Activated naive CD4-positive, alpha-beta T cell treated with anti-CD3 and anti-CD28 coated beads, Interleukin-2, amount 50 U/mL, for 24 hours (primary cell): ENCODE measurements at regions not wholly inside any gene's neighbourhood (a gene's known extent, or its start where the extent isn't known, plus 50 kb on each side); places are given as distances from the start of the nearest gene placed in this dataset.
"Not testable (repeated sequence)": the region's sequence is repeated elsewhere in the genome, so short reads cannot be mapped to it uniquely, and the experiment has no call there.

Source experiments
- H3K27ac Mint-ChIP-seq: one replicate; pipeline ENCODE4 v1.8.0; 2021; ENCODE audit warnings: mild to moderate bottlenecking, mixed read lengths
- H3K27me3 Mint-ChIP-seq: one replicate; pipeline ENCODE4 v1.8.0; 2021; ENCODE audit warnings: mixed read lengths
- H3K36me3 Mint-ChIP-seq: one replicate; pipeline ENCODE4 v1.8.0; 2021; ENCODE audit warnings: mixed read lengths
- H3K4me1 Mint-ChIP-seq: one replicate; pipeline ENCODE4 v1.8.0; 2021; ENCODE audit warnings: mixed read lengths
- H3K4me3 Mint-ChIP-seq: one replicate; pipeline ENCODE4 v1.8.0; 2021; ENCODE audit warnings: mild to moderate bottlenecking, mixed read lengths
- H3K9me3 Mint-ChIP-seq: one replicate; pipeline ENCODE4 v1.8.0; 2021; ENCODE audit warnings: mixed read lengths

- Mint-ChIP-seq H3K9me3 (no peaks in the 10 kb centered on the region), H3K27me3 (peaks cover 5% of the 10 kb centered on the region), H3K36me3 (no peaks in the 10 kb centered on the region), H3K4me3 (no peak overlapping the region), H3K4me1 (no peaks in the 10 kb centered on the region), H3K27ac (no peak overlapping the region)
These were observed 101.0 kb upstream of the PRMT8 start for GRCh38 chr12:3389986-3390385.

DNA sequence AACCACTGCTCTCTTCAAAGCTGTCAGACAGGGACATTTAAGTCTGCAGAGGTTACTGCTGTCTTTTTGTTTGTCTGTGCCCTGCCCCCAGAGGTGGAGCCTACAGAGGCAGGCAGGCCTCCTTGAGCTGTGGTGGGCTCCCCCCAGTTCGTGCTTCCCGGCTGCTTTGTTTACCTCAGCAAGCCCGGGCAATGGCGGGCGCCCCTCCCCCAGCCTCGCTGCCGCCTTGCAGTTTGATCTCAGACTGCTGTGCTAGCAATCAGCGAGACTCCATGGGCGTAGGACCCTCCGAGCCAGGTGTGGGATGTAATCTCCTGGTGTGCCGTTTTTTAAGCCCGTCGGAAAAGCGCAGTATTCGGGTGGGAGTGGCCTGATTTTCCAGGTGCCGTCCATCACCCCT lies 93.4 kb upstream of the PRMT8 start:
- not testable (repeated sequence) for H3K9me3 Mint-ChIP-seq, H3K4me3 Mint-ChIP-seq, H3K36me3 Mint-ChIP-seq, H3K4me1 Mint-ChIP-seq, H3K27ac Mint-ChIP-seq
- peaks cover 16% of the 10 kb centered on the region for H3K27me3 Mint-ChIP-seq

DNA sequence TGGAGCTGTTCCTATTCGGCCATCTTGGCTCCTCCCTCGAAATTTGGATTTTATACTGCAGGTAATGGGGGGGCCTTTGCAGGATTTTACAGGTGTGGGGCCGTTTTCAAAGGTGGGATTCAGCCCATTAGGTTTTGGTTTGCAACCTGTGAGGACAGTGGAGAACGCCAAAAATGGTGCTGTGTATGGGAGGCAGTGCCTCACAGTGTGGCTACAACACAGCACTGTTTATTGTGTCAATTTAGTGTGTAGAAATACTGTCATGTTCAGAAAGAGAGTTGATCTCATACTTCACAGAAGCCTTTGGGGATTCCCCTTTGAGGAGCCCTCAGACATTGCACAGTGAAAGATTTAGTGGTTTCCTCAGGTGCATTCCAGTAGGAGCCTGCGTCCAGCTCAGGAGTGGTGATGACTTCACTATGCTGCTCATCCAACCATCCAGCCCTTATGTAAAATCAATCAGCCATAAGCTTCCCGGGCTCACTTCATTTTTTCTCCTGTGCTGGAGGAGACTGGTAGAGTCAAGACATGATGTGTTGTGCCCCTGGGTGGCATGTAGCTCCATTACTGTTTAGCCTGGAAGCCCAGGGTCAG lies 92.7 kb upstream of the PRMT8 start:
- Mint-ChIP-seq H3K27me3 (peaks cover 16% of the 10 kb centered on the region), H3K4me1 (no peaks in the 10 kb centered on the region), H3K36me3 (no peaks in the 10 kb centered on the region), H3K9me3 (peaks cover 13% of the 10 kb centered on the region), H3K27ac (no peak overlapping the region), H3K4me3 (no peak overlapping the region)

DNA sequence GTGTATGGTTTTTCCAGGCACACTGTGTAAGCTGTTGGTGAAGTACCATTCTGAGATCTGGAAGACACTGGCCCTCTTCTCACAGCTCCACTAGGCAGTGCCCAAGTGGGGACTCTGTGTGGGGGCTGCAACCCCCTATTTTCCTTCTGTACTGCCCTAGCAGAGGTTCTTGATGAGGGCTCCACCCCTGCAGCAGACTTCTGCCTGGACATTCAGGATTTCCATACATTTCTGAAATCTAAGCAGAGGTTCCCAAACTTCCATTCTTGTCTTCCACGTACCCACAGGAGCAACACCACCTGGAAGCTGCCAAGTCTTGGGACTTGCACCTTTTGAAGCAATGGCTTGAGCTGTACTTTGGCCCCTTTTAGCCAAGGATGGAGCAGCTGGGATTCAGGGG lies 85.2 kb upstream of the PRMT8 start:
- Mint-ChIP-seq H3K4me3 (no peak overlapping the region), H3K27me3 (peaks cover 2% of the 10 kb centered on the region), H3K9me3 (peaks cover 32% of the 10 kb centered on the region), H3K4me1 (no peaks in the 10 kb centered on the region), H3K27ac (no peak overlapping the region), H3K36me3 (peaks cover 5% of the 10 kb centered on the region)

DNA sequence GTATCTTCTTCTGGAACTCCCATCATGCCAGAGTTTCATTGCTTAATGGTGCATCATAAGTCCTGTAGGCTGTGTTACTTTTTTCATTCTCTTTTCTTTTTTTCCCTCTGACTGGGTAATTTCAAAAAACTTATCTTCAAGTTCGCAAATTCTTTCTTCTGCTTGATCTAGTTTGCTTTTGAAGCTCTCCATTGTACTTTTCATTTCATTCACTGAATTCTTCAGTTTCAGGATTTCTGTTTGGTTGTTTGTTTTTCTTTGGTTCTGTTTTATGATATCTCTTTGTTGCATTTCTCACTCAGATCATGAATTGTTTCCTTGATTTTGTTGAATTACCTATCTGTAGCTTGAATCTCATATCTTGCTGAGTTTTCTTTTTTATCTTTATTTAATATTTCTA lies 83.3 kb upstream of the PRMT8 start:
- Mint-ChIP-seq H3K9me3 (peaks cover 31% of the 10 kb centered on the region), H3K4me3 (no peak overlapping the region), H3K27me3 (no peaks in the 10 kb centered on the region), H3K36me3 (peaks cover 5% of the 10 kb centered on the region), H3K27ac (no peak overlapping the region), H3K4me1 (no peaks in the 10 kb centered on the region)

DNA sequence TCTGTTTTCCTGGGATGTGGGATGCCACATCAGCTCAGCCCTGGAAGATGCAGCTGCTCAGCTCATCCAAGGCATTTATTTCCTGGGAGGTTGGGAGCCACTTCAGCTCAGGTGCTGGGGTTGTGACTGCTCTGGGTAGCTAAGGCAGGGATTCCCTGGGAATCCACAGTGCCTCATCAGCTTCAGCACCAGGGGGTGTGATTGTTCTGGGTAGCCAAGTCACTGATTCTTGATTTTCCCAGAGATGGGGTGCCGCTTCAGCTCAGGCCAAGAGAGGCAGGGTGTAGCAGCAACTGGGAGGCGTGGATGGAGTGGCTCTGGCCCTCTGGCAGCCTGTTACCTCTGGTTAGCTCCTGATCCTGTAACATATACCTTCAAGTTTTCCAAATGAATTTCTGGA lies 81.3 kb upstream of the PRMT8 start:
- Mint-ChIP-seq H3K27ac (no peak overlapping the region), H3K36me3 (peaks cover 5% of the 10 kb centered on the region), H3K27me3 (peaks cover 5% of the 10 kb centered on the region), H3K4me1 (no peaks in the 10 kb centered on the region), H3K4me3 (no peak overlapping the region), H3K9me3 (peaks cover 22% of the 10 kb centered on the region)

GRCh38 chr12:3416159-3416558 lies 74.8 kb upstream of the PRMT8 start:
- no peaks in the 10 kb centered on the region for H3K4me1 Mint-ChIP-seq
- no peaks in the 10 kb centered on the region for H3K9me3 Mint-ChIP-seq
- H3K27ac Mint-ChIP-seq: no peak overlapping the region
- H3K36me3 Mint-ChIP-seq: no peaks in the 10 kb centered on the region
- H3K4me3 Mint-ChIP-seq: no peak overlapping the region
- H3K27me3 Mint-ChIP-seq: peaks cover 13% of the 10 kb centered on the region

GRCh38 chr12:3416670-3417069 lies 74.3 kb upstream of the PRMT8 start:
- no peak overlapping the region for H3K4me3 Mint-ChIP-seq
- H3K9me3 Mint-ChIP-seq: no peaks in the 10 kb centered on the region
- no peaks in the 10 kb centered on the region for H3K36me3 Mint-ChIP-seq
- no peak overlapping the region for H3K27ac Mint-ChIP-seq
- H3K27me3 Mint-ChIP-seq: peaks cover 13% of the 10 kb centered on the region
- no peaks in the 10 kb centered on the region for H3K4me1 Mint-ChIP-seq

DNA sequence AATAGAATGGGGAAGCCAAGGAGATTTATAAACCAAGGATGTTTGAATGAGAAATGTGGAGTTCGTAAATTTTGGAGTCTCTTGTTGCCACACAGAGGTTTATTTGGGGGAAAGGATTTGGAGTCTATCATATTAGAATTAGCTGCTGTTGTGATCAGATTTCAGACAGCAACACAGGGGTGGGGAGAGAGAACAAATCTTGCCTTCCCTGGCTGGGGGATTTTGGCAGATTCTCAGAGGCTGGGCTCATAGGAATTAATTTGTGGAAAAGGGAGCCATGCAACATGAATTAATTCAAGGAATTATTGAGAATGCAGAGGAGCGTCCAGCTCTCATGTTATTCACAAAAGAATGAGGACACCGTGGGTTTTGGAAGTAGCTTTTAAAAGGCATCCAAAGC lies 73.9 kb upstream of the PRMT8 start:
- no peaks in the 10 kb centered on the region for H3K9me3 Mint-ChIP-seq
- peaks cover 15% of the 10 kb centered on the region for H3K27me3 Mint-ChIP-seq
- no peaks in the 10 kb centered on the region for H3K4me1 Mint-ChIP-seq
- H3K4me3 Mint-ChIP-seq: no peak overlapping the region
- no peak overlapping the region for H3K27ac Mint-ChIP-seq
- no peaks in the 10 kb centered on the region for H3K36me3 Mint-ChIP-seq

DNA sequence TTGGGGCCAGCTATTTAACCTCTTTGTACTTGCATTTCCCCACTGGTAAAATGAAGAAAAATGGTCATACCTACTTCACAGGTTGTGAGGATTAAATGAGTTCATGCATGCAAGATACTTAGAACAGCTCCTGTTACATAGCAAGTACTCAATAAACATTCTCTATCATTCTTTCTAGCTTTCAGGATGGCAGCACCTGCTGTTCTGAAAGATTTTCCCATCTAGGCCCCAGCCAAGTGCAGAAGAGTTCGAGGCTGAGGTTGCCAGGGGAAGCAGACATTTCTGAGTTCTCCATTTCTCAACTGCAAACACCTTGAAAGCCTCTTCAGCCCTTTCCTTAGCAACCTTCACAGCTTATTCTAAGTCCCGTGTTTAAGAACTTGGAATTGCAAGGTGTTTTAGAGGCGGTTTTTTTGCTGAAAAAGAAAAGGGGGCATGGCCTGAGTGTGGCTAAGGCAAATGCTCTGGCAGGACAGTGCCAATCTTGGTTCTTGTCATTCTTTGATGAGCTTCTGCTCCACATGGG lies 73.0 kb upstream of the PRMT8 start:
- no peaks in the 10 kb centered on the region for H3K36me3 Mint-ChIP-seq
- no peaks in the 10 kb centered on the region for H3K4me1 Mint-ChIP-seq
- no peak overlapping the region for H3K27ac Mint-ChIP-seq
- no peak overlapping the region for H3K4me3 Mint-ChIP-seq
- H3K27me3 Mint-ChIP-seq: peaks cover 15% of the 10 kb centered on the region
- no peaks in the 10 kb centered on the region for H3K9me3 Mint-ChIP-seq

DNA sequence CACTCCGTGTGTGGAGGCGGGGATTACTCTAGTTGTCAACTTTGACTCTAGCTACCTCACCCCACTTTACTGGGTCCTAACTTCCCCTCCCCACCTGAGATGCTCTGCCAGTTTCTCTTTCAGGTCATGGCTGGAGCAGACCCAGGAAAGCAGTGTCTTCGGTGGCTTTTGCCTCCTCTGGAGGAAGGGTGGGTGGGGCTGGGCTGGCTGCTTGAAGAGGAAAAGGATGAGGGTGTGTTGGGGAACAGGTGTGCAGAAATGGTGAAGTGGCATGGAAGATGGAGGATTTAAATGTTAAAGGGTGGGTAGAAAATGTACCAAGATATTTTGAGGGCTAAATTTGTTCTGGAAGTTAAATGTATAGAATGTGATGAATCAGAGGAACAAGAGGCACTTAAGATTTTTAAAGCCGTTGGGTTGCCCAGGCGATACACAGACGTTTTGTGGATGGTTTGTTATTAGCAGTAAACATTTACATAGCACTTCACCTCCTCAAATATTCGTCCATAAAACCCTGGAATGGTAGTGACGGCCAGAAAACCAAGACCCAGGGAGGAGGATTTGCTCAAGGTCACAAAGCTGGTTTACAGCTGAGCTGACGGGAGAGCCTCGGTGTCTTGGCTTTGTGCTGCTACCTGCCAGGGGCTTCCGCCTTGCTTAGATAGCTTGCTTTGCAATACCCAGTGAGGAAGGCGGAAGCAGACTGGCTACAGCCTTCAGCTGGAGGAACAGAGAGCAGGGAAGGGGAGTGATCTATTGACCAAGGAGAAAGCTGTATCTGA lies 72.2 kb upstream of the PRMT8 start:
- Mint-ChIP-seq H3K27me3 (peaks cover 10% of the 10 kb centered on the region), H3K9me3 (no peaks in the 10 kb centered on the region), H3K4me3 (no peak overlapping the region), H3K36me3 (no peaks in the 10 kb centered on the region), H3K27ac (no peak overlapping the region), H3K4me1 (no peaks in the 10 kb centered on the region)

DNA sequence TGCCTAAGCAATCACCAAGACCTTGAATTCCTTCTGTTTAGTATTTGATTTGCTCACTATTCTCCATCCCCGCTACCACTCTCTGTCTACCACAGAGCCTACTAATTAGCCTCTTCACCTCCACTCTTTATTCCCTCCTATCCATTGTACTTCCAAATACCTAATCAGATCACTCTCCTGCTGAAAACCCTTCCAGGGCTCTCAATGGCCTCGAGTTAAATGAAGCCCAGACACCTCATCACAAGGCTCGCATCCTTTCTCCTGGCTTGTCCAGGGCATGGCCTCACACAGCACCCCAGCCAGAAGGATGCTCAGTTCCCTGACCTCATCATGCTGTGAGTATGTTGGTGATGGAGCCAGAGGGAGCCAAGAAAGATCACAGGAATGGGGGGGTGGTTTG lies 71.4 kb upstream of the PRMT8 start:
- H3K36me3 Mint-ChIP-seq: no peaks in the 10 kb centered on the region
- no peak overlapping the region for H3K27ac Mint-ChIP-seq
- H3K4me1 Mint-ChIP-seq: no peaks in the 10 kb centered on the region
- no peaks in the 10 kb centered on the region for H3K9me3 Mint-ChIP-seq
- peaks cover 10% of the 10 kb centered on the region for H3K27me3 Mint-ChIP-seq
- H3K4me3 Mint-ChIP-seq: no peak overlapping the region

GRCh38 chr12:3420693-3421092 lies 70.3 kb upstream of the PRMT8 start:
- no peaks in the 10 kb centered on the region for H3K4me1 Mint-ChIP-seq
- H3K9me3 Mint-ChIP-seq: no peaks in the 10 kb centered on the region
- no peak overlapping the region for H3K4me3 Mint-ChIP-seq
- no peak overlapping the region for H3K27ac Mint-ChIP-seq
- H3K27me3 Mint-ChIP-seq: peaks cover 10% of the 10 kb centered on the region
- H3K36me3 Mint-ChIP-seq: no peaks in the 10 kb centered on the region

GRCh38 chr12:3421191-3421978 lies 69.6 kb upstream of the PRMT8 start:
- Mint-ChIP-seq H3K4me1 (no peaks in the 10 kb centered on the region), H3K27ac (no peak overlapping the region), H3K9me3 (no peaks in the 10 kb centered on the region), H3K36me3 (no peaks in the 10 kb centered on the region), H3K4me3 (no peak overlapping the region), H3K27me3 (peaks cover 8% of the 10 kb centered on the region)

- not testable (repeated sequence) for H3K27ac Mint-ChIP-seq, H3K27me3 Mint-ChIP-seq, H3K4me3 Mint-ChIP-seq, H3K9me3 Mint-ChIP-seq, H3K4me1 Mint-ChIP-seq, H3K36me3 Mint-ChIP-seq
These were observed 66.2 kb upstream of the PRMT8 start for GRCh38 chr12:3424796-3425195.

- peaks cover 21% of the 10 kb centered on the region for H3K4me1 Mint-ChIP-seq
- H3K9me3 Mint-ChIP-seq: peaks cover 11% of the 10 kb centered on the region
- H3K4me3 Mint-ChIP-seq: no peak overlapping the region
- no peak overlapping the region for H3K27ac Mint-ChIP-seq
- H3K36me3 Mint-ChIP-seq: peaks cover 9% of the 10 kb centered on the region
- peaks cover 8% of the 10 kb centered on the region for H3K27me3 Mint-ChIP-seq
These were observed 63.0 kb upstream of the PRMT8 start for GRCh38 chr12:3427956-3428355.
